GM12891 (cell line): ENCODE measurements at regions not wholly inside any gene's neighbourhood (a gene's known extent, or its start where the extent isn't known, plus 50 kb on each side); places are given as distances from the start of the nearest gene placed in this dataset.

Experiments
- DNase-seq: peaks from one replicate; pipeline ENCODE4 v3.0.0; 2011; ENCODE audit warnings: low spot score; ENCODE audit not compliant: insufficient read length
- FAIRE-seq: peaks from 2 replicates; lab custom pipeline; 2011; peaks lifted over from hg19 to GRCh38; lab: Jason Lieb, UNC
- PAX5 ChIP-seq: IDR thresholded peaks from 2 replicates; pipeline ENCODE4 v1.6.1; 2011; ENCODE audit warnings: low read length, moderate library complexity, mild to moderate bottlenecking; ENCODE audit not compliant: insufficient read depth, severe bottlenecking
- POLR2A ChIP-seq: IDR thresholded peaks from 2 replicates; pipeline ENCODE4 v1.6.1; 2011; ENCODE audit warnings: low read depth, low read length, control low read depth
- POLR2AphosphoS5 ChIP-seq: IDR thresholded peaks from 2 replicates; pipeline ENCODE4 v1.6.1; 2011; ENCODE audit warnings: low read depth, low read length, control low read depth
- POU2F2 ChIP-seq: IDR thresholded peaks from 2 replicates; pipeline ENCODE4 v1.6.1; 2011; ENCODE audit warnings: low read depth, mild to moderate bottlenecking, control low read depth, low read length, moderate library complexity
- SPI1 ChIP-seq: IDR thresholded peaks from 2 replicates; pipeline ENCODE4 v1.6.1; 2011; ENCODE audit warnings: low read depth, low read length, control low read depth
- TAF1 ChIP-seq: IDR thresholded peaks from 2 replicates; pipeline ENCODE4 v1.6.1; 2011; ENCODE audit warnings: low read depth, low read length, control low read depth

DNA sequence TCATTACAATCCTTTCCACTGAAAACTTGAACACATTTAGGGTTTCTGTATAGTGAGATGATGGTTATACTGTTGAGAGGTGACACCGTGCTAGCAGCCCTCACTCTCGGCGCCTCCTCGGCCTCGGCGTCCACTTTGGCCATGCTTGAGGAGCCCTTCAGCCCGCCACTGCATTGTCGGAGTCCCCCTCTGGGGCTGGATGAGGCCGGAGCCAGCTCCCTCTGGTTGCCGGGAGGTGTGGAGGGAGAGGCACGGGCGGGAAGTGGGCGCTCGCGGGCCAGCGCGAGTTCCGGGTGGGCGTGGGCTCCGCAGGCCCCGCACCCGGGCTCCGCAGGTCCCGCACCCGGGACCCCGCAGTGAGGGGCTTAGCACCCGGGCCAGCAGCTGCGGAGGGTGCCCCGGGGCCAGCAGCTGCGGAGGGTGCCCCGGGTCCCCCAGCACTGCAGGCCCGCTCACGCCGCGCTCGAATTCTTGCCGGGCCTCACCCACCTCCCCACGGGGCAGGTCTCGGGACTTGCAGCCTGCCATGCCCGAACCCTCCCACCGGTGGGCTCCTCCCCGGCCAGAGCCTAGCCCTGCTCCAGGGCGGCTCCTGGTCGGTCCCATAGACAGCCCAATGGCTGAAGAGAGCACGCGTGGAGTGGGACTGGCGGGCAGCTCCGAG, 145.9 kb upstream of the ZNF608 start:
- DNase-seq (no peak), FAIRE-seq (no peak)
- no peak for TF ChIP-seq SPI1
- TF ChIP-seq PAX5: no peak
- TF ChIP-seq POU2F2: no peak
- no peak for TF ChIP-seq TAF1
- no peak for TF ChIP-seq POLR2A
- TF ChIP-seq POLR2AphosphoS5: no peak

DNA sequence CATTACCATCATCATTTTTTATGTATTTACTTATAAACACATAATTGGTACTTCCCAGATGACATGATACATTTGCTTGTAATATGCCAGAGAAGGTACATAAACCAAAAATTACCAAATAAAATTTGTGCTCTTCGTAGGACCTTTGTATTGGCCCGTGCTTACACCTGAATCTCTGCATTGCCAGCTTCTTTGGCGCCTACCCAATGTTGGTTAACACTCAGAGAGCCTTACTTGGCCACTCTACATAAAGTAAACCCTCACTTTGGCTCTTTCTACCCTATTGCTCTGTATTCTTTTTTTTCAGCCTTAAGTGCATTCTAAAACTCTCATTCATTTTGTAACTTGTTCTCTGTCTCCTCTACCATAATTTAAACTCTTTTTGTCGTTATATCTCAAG, 148.1 kb upstream of the ZNF608 start:
- TF ChIP-seq POLR2A (no peak), TAF1 (no peak), SPI1 (no peak), PAX5 (no peak), POU2F2 (no peak), POLR2AphosphoS5 (no peak)

DNA sequence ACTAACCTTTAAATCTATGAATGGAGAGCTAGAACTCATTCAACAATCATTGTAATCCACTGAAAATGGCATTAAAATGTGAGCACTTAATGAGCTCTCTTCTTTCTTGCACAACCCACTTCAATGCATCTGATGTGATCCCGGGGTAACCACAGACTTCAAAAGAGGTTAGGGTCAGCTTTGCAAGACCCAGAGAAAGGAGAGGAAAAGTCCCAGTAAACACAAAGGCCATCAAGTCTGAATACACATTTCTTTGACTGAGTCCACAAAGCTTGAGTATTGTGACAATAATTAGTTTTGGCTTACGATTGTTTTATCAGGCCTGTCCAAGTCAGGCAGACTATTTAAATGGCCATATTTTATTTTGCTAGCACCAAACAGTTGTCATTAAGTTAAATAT, 148.8 kb upstream of the ZNF608 start:
- FAIRE-seq: no peak
- DNase-seq: no peak
- TF ChIP-seq POLR2AphosphoS5 (no peak), SPI1 (no peak), POU2F2 (no peak), TAF1 (no peak), POLR2A (no peak)

More for the DNA sequence above, 148.1 kb upstream of the ZNF608 start:
- DNase-seq (no peak), FAIRE-seq (no peak)

DNA sequence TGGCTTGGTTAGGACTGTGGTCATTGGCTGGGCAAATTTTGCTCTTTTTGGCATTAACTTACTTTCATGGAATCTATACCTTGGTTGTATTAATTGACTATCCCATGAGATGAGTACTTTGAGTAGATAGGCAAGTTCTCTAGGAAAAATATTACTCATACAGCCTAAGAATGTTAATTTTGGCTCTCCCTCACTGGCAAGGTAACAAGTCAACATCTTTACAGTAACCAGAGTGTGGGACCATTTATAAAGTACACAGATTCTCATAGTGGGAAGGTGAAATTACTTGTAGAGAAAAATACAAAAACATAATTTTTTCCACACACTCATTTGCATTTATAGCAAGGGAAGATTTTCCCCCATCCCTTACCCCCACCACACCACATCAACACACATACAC, 154.6 kb upstream of the ZNF608 start:
- FAIRE-seq: peak; percentile 45
- no peak for DNase-seq
- TF ChIP-seq POLR2AphosphoS5 (no peak), TAF1 (no peak), POLR2A (no peak), SPI1 (no peak), POU2F2 (no peak), PAX5 (no peak)

DNA sequence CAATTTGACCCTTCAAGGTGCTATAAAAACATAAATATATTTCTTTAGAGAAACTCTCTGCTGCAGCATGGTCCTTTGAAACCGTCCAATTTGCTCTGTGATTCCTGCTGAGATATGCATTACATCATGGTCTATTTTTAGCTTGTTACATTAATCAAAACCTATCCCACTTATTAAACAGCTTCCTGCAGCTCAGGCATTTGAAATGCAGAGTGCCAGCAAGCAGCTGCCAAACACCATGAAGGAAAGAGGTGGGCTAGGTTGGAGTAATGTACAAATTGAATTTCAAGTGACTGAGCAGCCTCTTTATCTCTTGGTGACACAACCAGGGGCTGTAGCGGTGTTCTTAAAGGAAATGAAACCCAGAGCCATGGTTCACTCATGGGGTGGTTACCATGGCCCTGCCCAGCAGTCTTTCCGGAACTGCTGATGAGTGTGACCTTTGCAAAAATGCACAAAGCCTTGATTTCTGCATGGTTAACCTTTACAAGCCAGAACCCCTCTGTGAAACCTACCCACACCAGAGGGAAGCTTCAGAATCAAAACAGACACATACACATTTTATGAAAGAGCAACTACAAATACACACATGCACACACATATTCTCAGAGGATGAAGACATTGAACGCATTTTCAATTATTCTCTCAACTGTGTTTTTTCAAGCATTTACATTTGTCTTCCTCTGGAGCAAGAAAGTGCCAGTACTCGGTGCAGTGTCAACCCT, 155.8 kb upstream of the ZNF608 start:
- peak; percentile 83 for TF ChIP-seq POU2F2
- TF ChIP-seq TAF1: peak; percentile 79; the same call in 1 of the 2 replicates
- peak; percentile 91 for TF ChIP-seq SPI1
- TF ChIP-seq PAX5: peak; percentile 86
- no peak for TF ChIP-seq POLR2A
- DNase-seq: peak; percentile 30
- FAIRE-seq: peak; percentile 98

DNA sequence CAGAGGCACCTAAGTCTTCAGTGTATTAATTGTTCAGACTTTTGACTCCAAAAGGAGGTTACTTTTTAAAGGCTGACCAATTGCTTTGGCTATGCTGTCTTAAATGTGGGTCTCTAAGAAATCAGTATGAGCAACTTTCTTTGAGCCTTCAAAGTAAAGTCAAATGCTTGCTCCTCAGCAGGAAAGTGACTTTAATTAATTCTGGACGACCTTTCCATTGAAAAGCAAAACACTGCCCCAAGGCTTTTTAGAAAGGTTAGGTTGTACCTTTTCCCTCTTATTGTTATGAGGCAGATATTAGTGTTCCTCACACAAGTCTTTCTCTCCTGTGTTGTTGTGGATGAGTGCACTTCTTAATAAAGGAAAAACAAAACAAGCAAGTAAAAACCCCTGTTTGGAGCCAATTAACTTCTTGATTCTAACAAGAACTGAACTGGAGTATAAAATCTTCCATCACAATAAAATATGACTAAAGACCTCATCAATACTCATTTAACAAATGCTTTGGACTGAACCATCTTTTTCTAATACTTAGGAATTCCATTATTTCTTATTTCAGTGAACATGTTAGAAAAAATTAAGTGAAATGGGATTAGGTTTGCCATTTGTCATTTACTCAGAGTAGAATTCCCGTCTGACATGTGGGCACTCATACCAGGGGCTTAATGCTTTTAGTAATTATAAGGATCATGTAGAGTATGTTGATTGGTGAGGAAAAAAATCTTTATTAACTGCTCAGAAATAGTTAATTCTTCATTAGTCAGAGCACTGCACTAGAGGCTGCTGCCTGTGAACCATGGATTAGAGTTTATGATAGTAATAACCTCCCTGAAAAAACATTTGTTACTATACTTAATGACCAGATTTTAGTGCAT, 159.1 kb upstream of the ZNF608 start:
- no peak for DNase-seq
- no peak for FAIRE-seq

DNA sequence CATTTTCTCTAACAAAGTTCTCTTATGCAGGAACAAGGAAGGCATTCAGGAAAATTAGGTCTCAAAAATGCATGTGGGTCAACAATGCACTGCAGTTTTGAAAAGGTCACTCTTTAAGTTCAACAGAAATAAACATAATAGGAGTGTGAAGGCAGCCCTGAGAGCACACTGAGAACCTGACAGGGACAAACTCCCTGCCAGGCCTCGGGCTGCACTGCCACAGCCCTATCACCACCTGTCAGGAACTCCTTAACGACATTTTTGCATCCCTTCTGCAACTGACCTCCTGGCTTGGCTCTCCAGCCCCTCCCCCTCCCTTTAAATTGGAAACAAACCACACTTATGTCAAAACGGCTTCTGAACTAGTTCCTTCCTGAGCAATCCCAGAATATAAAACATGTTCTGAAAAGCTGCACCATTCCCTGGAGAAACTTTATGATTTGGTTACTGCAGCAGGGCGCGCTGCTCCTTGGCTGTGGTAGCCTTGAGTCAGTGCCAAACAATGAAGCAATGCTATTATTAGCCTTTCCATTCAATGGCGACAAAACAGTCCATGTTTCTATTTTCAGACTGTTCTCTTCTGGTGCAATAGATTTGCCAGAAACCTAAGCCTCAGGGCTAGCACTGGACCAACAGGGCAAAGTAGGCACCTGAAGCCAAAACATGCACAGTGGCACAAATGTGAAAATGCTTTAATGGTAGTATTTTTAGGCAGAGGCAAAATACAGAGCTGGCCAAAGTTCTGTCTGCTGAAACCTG, 160.1 kb upstream of the ZNF608 start:
- TF ChIP-seq POLR2AphosphoS5 (no peak), PAX5 (no peak), POLR2A (no peak), POU2F2 (no peak), SPI1 (no peak), TAF1 (no peak)
- DNase-seq (no peak), FAIRE-seq (no peak)

More for the DNA sequence above, 159.1 kb upstream of the ZNF608 start:
- TF ChIP-seq PAX5 (no peak), POU2F2 (no peak), POLR2A (no peak), POLR2AphosphoS5 (no peak), TAF1 (no peak), SPI1 (no peak)

DNA sequence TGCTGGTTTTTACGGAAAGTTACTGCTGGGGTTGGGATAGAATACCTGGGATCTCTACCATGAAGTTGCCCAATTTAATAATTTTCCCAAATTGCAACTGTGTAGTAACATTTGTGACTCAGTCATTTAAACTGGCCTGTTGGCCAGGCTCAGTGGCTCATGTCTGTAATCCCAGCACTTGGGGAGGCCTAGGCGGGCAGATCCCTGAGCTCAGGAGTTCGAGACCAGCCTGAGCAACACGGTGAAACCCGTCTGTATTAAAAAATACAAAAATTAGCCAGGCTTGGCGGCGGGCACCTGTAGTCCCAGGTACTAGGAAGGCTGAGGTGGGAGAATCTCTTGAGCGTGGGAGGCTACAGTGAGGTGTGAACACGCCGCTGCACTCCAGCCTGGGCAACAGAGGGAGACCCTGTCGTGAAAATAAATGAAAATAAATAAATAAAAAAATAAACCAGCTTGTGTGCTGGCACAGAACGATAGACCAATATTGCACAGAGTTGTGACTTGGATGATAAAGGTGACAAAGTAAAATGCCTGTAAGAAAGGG, 160.7 kb upstream of the ZNF608 start:
- DNase-seq (no peak), FAIRE-seq (no peak)
- TF ChIP-seq TAF1: no peak
